ENCODE measurements at regions not wholly inside any gene's neighbourhood (a gene's known extent, or its start where the extent isn't known, plus 50 kb on each side); places are given as distances from the start of the nearest gene placed in this dataset.

DNA sequence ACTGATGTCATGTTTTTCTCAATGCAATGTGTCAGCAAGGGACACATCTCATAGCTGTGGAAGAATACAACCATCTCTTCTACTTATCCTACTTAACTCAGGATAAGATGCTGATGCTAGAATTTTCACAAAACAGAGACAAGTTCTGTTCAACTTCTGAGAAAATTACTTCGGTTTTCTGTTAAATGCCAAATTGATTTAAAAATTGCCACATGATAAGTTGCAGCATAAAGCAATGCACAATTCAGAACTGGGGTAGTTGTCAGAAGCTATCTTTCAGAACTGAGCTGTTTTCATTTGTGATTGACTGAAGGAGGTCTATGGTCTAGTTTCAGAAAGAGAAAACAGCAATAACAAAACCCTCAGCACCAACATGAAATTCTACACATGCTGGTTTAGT lies 954.8 kb upstream of the C9orf72 start:
- no peak for TF ChIP-seq ZNF274 (IDR thresholded peaks at IDR 0.05; ENCODE audit: low read depth, low read length)
- no peak overlapping the region for H3K4me3 ChIP-seq (ENCODE audit: low read length)

DNA sequence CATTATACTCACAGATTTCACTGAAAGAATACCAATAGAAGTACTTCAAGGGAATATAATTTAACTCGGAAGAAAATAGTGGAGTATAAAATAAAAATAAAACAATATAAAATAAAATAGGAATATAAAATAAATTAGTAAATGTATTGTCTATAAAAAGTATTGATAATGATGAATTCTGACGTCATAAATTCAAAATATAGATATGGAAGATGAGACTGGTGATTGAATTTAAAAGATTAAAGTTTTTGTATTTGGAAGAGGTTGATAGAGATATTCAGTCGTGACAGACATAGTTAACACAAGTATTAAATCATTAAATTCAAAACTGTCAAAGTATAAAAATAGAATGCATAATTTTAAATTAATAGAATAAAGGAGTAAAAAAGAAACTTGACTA lies 964.9 kb upstream of the C9orf72 start:
- no peak overlapping the region for H3K4me3 ChIP-seq (ENCODE audit: low read length)
- no peak for TF ChIP-seq ZNF274 (IDR thresholded peaks at IDR 0.05; ENCODE audit: low read depth, low read length)

DNA sequence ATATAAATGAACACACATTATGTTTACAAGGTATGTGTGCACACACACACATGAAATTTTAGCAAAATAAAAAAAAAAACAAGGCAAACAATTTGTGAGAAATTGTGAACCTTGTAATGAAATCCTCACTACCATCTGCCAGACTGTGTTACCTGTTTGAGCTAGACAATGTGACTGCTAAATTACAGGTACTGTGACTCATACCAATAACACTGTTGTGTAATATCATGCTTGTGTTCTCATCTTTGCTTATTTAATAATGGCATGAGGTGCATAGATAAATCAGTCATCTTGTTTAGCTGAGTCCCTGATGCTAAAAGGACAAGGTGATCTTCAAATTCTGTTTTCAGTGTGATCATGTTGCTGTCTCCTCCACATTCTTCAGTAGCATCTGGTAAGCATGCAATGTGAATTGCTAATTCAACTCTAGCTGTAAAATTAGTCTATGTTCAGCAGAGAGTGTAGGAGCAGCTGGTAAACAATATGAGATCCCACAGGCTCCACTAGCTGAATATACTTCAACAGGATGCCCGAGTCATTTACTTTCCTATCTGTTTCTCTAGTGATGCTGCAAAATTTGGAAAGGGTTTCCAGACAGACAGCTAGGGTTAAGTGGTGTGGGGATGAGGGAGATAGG lies 966.3 kb upstream of the C9orf72 start:
- no peak overlapping the region for H3K4me3 ChIP-seq (ENCODE audit: low read length)
- TF ChIP-seq ZNF274 (IDR thresholded peaks at IDR 0.05; ENCODE audit: low read depth, low read length) = no peak

DNA sequence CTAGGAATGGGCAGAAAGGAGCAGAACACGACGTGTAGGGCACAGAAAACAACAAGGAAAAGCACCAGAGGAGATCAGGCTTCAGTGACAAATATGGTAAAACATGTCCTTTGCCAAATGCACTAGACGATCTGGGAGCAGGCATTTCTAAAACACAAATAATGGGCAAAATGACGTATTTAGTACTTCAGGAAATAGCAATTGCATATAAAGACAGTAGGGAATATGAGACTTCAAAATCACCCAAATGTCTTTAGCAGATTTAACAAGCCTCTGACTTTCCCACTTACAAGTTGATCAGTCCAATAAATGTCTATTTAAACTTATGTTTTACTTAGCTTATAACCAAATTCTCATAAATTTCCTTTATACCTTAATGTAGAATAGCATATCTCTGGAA lies 969.6 kb upstream of the C9orf72 start:
- TF ChIP-seq ZNF274 (IDR thresholded peaks at IDR 0.05; ENCODE audit: low read depth, low read length) = no peak
- no peak overlapping the region for H3K4me3 ChIP-seq (ENCODE audit: low read length)

DNA sequence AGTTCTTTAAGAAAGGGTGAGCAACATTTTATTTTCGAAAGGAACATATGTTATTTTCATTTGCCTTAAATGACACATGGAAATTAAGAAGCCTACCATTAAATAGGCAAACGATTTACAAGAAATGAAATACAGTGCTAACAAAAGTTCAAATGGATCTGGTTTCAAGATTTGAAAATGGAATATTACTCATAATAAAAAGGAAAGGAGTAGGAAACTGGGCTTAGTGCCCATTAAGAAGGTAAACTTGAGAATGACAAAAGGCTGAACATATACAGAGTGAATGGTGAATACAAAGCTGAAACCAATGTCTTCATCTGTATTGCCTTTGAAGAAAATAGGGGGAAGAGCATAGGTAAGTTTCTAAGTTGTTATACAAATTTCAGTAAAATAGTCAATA lies 974.2 kb upstream of the C9orf72 start:
- H3K4me3 ChIP-seq (ENCODE audit: low read length) = no peak overlapping the region
- TF ChIP-seq ZNF274 (IDR thresholded peaks at IDR 0.05; ENCODE audit: low read depth, low read length) = no peak

DNA sequence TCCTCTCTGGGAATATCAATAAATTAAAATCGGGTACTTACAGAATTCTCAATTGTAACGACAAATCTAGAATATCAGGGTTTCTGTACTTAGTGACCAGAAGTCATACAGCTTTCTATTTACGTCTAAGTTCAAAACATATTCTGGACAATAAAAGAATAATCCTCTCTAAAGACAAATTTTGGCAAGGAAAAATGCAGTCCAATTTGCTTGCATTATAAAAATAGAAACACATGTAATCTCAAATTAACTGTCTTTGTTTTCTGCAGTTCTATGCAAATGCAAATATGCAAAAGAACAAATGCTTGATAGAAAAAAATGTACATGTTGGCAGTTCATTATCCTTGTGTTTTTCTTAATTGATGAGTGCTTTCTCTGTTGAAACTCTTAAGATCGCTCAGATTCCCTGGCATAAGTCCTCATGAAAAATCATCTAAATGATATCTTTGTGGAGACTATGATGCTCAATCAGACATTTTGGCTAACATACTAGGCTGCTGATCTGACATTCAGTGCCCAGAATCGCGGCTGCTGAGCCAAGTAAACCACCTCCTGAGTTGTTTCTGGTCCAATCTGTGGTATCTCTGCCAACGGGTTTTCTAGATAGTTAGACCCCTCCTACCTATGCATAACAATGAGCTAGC lies 990.1 kb upstream of the C9orf72 start:
- TF ChIP-seq ZNF274 (IDR thresholded peaks at IDR 0.05; ENCODE audit: low read depth, low read length) = no peak
- H3K4me3 ChIP-seq (ENCODE audit: low read length) = no peak overlapping the region

DNA sequence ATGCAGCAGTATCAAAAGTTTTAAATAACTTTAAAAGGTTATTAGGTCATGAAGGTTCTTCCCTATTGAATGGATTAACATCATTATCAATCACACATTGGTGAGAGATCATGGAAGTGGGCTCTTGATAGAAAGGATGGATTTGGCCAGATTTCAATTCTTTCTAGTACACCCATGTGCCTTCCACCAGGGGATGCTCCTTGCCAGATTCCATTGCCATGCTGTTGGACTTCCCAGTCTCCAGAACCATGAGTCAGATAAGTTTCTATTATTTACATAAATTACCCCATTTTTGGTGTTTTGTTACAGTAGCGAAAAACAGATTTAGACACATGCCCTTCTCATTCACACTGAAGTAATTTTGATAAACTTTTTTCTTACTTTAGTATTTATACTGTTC lies 1010.6 kb upstream of the C9orf72 start:
- TF ChIP-seq ZNF274 (IDR thresholded peaks at IDR 0.05; ENCODE audit: low read depth, low read length) = no peak
- H3K4me3 ChIP-seq (ENCODE audit: low read length) = no peak overlapping the region

DNA sequence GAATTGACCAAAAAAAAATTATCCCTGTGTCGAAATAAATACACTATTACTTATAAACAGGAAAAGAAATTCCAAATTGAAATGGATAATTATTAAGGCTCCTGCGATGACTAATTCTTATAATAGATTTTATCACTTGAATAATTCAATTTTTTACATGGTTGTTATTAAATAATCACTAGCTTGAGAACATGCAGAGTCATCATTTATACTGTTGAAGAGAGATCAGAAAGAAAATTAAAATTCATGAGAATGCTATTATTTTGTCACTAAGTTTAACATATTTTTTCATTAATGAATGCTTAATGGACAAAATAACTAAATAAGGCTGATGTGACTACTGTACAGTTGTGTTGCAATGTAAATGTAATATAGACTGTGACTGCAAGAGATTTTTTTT lies 1011.3 kb upstream of the C9orf72 start:
- no peak for TF ChIP-seq ZNF274 (IDR thresholded peaks at IDR 0.05; ENCODE audit: low read depth, low read length)
- H3K4me3 ChIP-seq (ENCODE audit: low read length) = no peak overlapping the region

DNA sequence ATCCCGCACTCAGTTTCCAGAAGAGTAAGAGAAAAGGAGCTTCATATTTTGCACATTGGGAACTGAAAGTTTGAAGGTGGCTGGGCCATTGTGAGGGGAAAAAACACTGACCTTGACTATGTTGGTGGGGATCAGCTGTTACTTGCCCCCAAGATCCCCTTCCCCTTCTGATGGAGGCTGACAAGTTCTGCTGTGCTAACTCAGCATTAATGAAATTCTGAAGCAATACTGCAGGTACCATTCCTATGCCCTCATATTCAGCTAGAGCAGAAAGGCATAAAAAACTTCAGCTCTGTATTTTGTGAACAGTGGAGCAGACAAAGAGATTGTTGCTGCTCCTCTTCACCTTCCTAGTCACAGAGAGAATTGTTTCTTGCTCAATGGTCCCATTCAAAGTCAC lies 1013.8 kb upstream of the C9orf72 start:
- H3K4me3 ChIP-seq (ENCODE audit: low read length) = no peak overlapping the region
- no peak for TF ChIP-seq ZNF274 (IDR thresholded peaks at IDR 0.05; ENCODE audit: low read depth, low read length)

DNA sequence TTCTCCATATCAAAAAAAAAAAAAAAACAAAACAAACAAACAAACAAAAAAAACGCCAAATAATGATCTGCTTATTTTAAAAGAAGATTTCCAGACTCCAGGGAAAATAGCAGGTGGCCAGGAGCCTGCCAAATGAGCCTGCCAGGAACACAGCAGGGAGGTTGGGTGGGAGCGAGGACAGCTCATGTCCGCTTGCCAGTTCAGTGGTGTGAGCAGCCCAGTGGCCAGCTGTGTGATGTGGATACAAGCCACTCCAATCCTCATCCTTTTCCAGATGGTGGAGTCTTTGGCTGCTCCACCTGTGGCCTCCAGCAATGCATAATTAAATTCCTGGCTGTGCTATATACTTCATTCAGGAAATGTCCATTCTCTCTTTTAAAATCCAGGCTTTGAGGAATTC lies 1025.1 kb upstream of the C9orf72 start:
- H3K4me3 ChIP-seq (ENCODE audit: low read length) = no peak overlapping the region
- TF ChIP-seq ZNF274 (IDR thresholded peaks at IDR 0.05; ENCODE audit: low read depth, low read length) = no peak

DNA sequence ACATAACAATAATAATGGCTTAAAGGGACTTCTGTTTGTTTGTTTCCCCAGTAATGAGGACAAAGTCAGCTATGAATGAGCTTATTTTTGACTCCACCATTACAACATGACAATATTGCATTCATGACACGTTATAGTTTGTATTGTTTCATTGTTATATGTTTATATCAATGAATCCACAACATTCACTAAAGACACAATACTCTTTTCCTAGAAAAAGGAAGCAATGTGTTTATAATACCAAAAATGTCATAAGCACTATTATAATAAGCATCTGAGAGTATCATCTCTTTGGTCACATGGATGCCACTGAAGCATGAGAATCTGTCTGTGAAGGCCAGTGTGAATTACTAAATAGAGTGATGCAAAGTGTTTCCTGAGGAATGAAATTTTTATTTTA lies 1026.9 kb upstream of the C9orf72 start:
- TF ChIP-seq ZNF274 (IDR thresholded peaks at IDR 0.05; ENCODE audit: low read depth, low read length) = no peak
- H3K4me3 ChIP-seq (ENCODE audit: low read length) = no peak overlapping the region

DNA sequence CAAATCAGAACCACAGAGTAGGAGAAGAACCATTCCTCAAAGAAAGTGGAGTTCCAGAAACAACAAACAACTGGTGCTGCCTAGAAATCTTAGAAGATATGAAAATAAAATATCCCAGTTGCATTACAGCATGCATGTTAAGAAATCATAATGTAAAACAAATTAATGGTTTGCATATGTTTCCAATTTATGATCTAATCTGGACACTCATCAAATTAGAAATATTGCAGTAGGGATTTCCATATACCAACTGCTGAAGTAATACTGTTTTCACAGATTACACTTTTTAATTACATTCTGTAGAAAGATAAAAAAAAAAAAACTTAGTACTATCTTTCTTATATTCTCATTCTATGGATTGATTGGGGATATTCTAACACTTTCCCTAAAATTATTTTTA lies 1034.6 kb upstream of the C9orf72 start:
- no peak for TF ChIP-seq ZNF274 (IDR thresholded peaks at IDR 0.05; ENCODE audit: low read depth, low read length)
- H3K4me3 ChIP-seq (ENCODE audit: low read length) = no peak overlapping the region

DNA sequence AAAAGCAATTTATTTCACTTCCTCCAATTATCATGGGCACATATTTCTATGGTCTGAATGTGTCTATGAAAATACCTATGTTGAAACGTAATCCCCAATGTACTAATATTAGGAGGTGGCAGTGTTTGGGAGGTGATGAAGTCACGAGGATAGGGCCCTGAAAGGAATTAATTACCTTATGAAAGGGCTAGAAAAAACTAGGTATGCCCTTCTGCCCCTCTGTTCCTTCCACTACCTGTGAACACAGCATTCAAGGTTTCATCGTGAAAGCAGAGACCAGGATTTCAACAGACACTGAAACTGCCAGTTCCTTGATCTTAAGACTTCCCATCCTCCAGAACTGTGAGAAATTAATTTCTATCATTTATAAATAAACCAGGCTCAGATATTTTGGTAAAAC lies 1037.1 kb upstream of the C9orf72 start:
- no peak for TF ChIP-seq ZNF274 (IDR thresholded peaks at IDR 0.05; ENCODE audit: low read depth, low read length)
- no peak overlapping the region for H3K4me3 ChIP-seq (ENCODE audit: low read length)

DNA sequence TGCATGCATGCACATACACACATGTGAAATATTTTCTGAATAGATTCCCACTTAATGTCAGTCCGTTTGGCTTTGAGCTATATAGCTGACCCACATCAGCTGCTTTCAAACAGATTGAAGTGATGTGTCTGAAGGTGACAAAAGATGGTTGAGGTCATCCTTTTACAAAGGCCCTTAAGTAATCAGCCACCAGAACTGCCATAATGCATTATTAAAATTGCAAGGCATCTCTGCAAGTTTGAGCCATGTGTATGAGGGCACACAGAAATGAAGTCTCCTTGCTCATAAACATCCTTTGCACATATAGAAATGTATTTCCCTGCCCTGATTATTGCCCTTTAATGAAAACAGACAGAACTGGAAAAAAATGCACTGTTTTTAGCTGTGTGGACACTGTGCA lies 1043.0 kb upstream of the C9orf72 start:
- no peak for TF ChIP-seq ZNF274 (IDR thresholded peaks at IDR 0.05; ENCODE audit: low read depth, low read length)

DNA sequence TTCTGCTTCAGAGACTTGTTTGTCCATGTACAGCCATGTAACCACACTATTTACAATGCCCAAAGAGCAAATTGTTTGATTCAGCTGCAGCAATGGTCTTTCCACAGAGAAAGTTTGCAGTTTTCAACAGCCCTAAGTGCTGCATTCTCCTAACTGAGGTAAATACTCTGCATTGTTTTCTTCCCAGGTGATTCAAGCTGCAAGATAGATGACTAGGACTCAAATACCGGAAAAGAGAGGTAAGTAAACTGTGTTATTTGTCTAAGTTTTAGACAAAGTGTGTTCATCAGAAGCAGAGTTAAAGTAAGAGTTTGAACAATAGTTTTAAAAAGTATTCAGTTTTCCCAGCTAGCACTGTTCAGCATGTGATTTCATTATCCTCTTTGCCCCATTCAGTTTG lies 1046.7 kb upstream of the C9orf72 start:
- no peak overlapping the region for H3K4me3 ChIP-seq (ENCODE audit: low read length)
- TF ChIP-seq ZNF274 (IDR thresholded peaks at IDR 0.05; ENCODE audit: low read depth, low read length) = no peak

More for the DNA sequence above, 1043.0 kb upstream of the C9orf72 start:
- no peak overlapping the region for H3K4me3 ChIP-seq (ENCODE audit: low read length)

DNA sequence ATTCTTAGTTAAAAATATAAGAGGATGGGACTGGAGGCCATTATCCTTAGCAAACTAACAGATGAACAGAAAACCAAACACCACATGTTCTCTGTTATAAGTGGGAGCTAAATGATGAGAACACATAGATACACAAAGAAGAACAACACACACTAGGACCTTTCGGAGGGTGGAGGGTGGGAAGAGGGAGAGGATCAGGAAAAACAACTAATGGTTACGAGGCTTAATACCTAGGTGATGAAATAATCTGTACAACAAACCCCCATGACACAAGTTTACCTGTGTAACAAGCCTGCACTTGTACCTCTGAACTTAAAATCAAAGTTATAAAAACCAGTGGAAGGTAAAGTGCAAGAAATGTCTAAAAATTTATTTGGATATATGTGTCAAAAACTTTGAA lies 1047.4 kb upstream of the C9orf72 start:
- no peak overlapping the region for H3K4me3 ChIP-seq (ENCODE audit: low read length)

More for the DNA sequence above, 1047.4 kb upstream of the C9orf72 start:
- no peak for TF ChIP-seq ZNF274 (IDR thresholded peaks at IDR 0.05; ENCODE audit: low read depth, low read length)

All from GM08714 (cell line).